ENCODE measurements at regions not wholly inside any gene's neighbourhood (a gene's known extent, or its start where the extent isn't known, plus 50 kb on each side); places are given as distances from the start of the nearest gene placed in this dataset.
A peak's percentile ranks its signal among the peaks of the same experiment; 100 is the strongest.

- no peaks in the 10 kb centered on the region for H3K9me1 ChIP-seq (ENCODE audit: control insufficient read depth, insufficient read depth, low read length)
- H3K9me3 ChIP-seq (replicated peaks; ENCODE audit: control insufficient read depth, insufficient read depth, low read depth, low read length), result no peaks in the 10 kb centered on the region
- no peak overlapping the region for H3K4me2 ChIP-seq (ENCODE audit: insufficient read depth, low read length)
- H4K20me1 ChIP-seq (replicated peaks; ENCODE audit: control insufficient read depth, insufficient read depth, low read length), result no peaks in the 10 kb centered on the region
- no peak for FAIRE-seq
- no peak for TF ChIP-seq POLR2H (tag; IDR thresholded peaks at IDR 0.05; ENCODE audit: low read depth)
- TF ChIP-seq, protein P1, sequence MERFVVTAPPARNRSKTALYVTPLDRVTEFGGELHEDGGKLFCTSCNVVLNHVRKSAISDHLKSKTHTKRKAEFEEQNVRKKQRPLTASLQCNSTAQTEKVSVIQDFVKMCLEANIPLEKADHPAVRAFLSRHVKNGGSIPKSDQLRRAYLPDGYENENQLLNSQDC (CRISPR knock-in tag; IDR thresholded peaks at IDR 0.05), result no peak
- TF ChIP-seq, protein P2, sequence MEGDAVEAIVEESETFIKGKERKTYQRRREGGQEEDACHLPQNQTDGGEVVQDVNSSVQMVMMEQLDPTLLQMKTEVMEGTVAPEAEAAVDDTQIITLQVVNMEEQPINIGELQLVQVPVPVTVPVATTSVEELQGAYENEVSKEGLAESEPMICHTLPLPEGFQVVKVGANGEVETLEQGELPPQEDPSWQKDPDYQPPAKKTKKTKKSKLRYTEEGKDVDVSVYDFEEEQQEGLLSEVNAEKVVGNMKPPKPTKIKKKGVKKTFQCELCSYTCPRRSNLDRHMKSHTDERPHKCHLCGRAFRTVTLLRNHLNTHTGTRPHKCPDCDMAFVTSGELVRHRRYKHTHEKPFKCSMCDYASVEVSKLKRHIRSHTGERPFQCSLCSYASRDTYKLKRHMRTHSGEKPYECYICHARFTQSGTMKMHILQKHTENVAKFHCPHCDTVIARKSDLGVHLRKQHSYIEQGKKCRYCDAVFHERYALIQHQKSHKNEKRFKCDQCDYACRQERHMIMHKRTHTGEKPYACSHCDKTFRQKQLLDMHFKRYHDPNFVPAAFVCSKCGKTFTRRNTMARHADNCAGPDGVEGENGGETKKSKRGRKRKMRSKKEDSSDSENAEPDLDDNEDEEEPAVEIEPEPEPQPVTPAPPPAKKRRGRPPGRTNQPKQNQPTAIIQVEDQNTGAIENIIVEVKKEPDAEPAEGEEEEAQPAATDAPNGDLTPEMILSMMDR (IDR thresholded peaks at IDR 0.05 in 2 of 3, conservative IDR thresholded peaks at IDR 0.05 in 1 of 3; ENCODE audit: insufficient read depth in 2 of 3, low read depth in 1 of 3, low read length in 3 of 3), result 0 out of 6 replicates have a peak, but pooled peaks of 2 of the 3 experiments have one; percentile 9 to 22
- peaks cover 12% of the 10 kb centered on the region; the same call in 2 of the 3 replicates for H3K36me3 ChIP-seq (ENCODE audit: control insufficient read depth, insufficient read depth, low read length)
- no peak overlapping the region for H3K27ac ChIP-seq (ENCODE audit: extremely low read depth, low read depth, low read length)
- H3K27me3 ChIP-seq (ENCODE audit: control insufficient read depth in 2 of 2, insufficient read depth in 2 of 2, low read length in 2 of 2), result no peaks in the 10 kb centered on the region
- in situ Hi-C loops (cut with MboI), result no loop called here
- no peaks in the 10 kb centered on the region for H3K4me1 ChIP-seq (replicated peaks in 1 of 2; ENCODE audit: control insufficient read depth in 2 of 2, insufficient read depth in 2 of 2, low read length in 2 of 2)
- peak in 3 of 4 experiments; percentile 4 to 18 (median 5) for DNase-seq (ENCODE audit: extremely low read depth in 1 of 4, low spot score in 3 of 4)
- WGBS (ENCODE audit: insufficient coverage, low coverage, missing lambda C conversion rate), result 68% methylated on average over 4 of the region's 4 CpGs
- no peak overlapping the region for H3K9ac ChIP-seq (ENCODE audit: insufficient read depth in 1 of 2, low read depth in 2 of 2, low read length in 2 of 2)
- H3K4me3 ChIP-seq, result no peak overlapping the region
- ATAC-seq, result peak; percentile 74; the same call in 2 of the 3 replicates
- ChIA-PET CTCF (ENCODE audit: low intra/inter-chr PET ratio) (no interaction called here), POLR2A (interaction anchor here (0.7 kb wide), 1 partner anchor 11 kb away, joined by 3 read pairs; no protein-coding TSS in a partner anchor)
- intact Hi-C loops (cut with micrococcal nuclease), result no loop called here
- H3K79me2 ChIP-seq (ENCODE audit: control insufficient read depth, insufficient read depth, low read length), result no peaks in the 10 kb centered on the region; the same call in 2 of the 3 replicates
- no TSS peak for BruUV-seq (replicated peaks)
- H2AFZ ChIP-seq (ENCODE audit: low read depth, low read length), result no peak overlapping the region
Observed at GRCh38 chr11:105456950-105457349, 152.9 kb upstream of the GRIA4 start.
